ENCODE measurements at regions not wholly inside any gene's neighbourhood (a gene's known extent, or its start where the extent isn't known, plus 50 kb on each side); places are given as distances from the start of the nearest gene placed in this dataset.

GRCh38 chr4:11881947-11882346, 453.3 kb upstream of the HS3ST1 start:
- no peak overlapping the region for H3K9ac ChIP-seq (replicated peaks in 1 of 4; ENCODE audit: extremely low read depth in 1 of 4, low read depth in 3 of 4, low read length in 3 of 4)
- H4K8ac ChIP-seq (ENCODE audit: extremely low read depth, insufficient read depth, low read length) = no peak overlapping the region
- no peak overlapping the region for H3K4me2 ChIP-seq (ENCODE audit: insufficient read depth in 1 of 2, low read depth in 2 of 2, low read length in 2 of 2)
- ChIA-PET CTCF (ENCODE audit: partially characterized antibody) (no interaction called here), POLR2A (ENCODE audit: partially characterized antibody) (no interaction called here)
- no peaks in the 10 kb centered on the region for H4K20me1 ChIP-seq (replicated peaks in 1 of 2; ENCODE audit: control insufficient read depth in 1 of 2, insufficient read depth in 2 of 2, low read length in 2 of 2)
- H3K9me3 ChIP-seq (ENCODE audit: insufficient read depth in 2 of 2, low read depth in 1 of 2, low read length in 1 of 2) = peaks cover 0 to 3% of the 10 kb centered on the region in 2 experiments; a peak in 2 of 4 replicates
- no peak overlapping the region for H2BK120ac ChIP-seq (replicated peaks; ENCODE audit: low read depth, low read length)
- H2BK15ac ChIP-seq (ENCODE audit: low read length) = no peak overlapping the region
- no peak overlapping the region for H2BK20ac ChIP-seq (ENCODE audit: low read length)
- H3K4me1 ChIP-seq (replicated peaks in 1 of 4; ENCODE audit: control insufficient read depth in 3 of 4, insufficient read depth in 4 of 4, low read length in 3 of 4) = peaks cover 0 to 6% (median 0%) of the 10 kb centered on the region in 4 experiments; a peak in 1 of 7 replicates
- H3K27me3 ChIP-seq (replicated peaks in 1 of 4; ENCODE audit: control insufficient read depth in 3 of 4, extremely low read depth in 1 of 4, insufficient read depth in 3 of 4, low read length in 3 of 4) = no peaks in the 10 kb centered on the region
- no peak overlapping the region; the same call in 1 of the 2 replicates for H2BK12ac ChIP-seq (ENCODE audit: low read depth, low read length)
- H3K18ac ChIP-seq (ENCODE audit: extremely low read depth, low read length) = no peak overlapping the region
- no peak overlapping the region for H2AFZ ChIP-seq (ENCODE audit: low read length)
- H3K14ac ChIP-seq (ENCODE audit: insufficient read length) = no peak overlapping the region
- H3K79me2 ChIP-seq (ENCODE audit: control insufficient read depth in 1 of 2, insufficient read depth in 2 of 2, low read length in 2 of 2) = no peaks in the 10 kb centered on the region
- TF ChIP-seq CEBPB (IDR thresholded peaks at IDR 0.05; ENCODE audit: low read depth, low read length) (no peak), POLR2AphosphoS5 (IDR thresholded peaks at IDR 0.05; ENCODE audit: low read depth, low read length) (no peak), SP4 (IDR thresholded peaks at IDR 0.05; ENCODE audit: low read length) (no peak), TAF7 (optimal IDR thresholded peaks at IDR 0.05; ENCODE audit: borderline replicate concordance, low read depth, low read length) (no peak), BCL11A (IDR thresholded peaks at IDR 0.05; ENCODE audit: low read depth in 2 of 2, low read length in 2 of 2) (no peak), ZNF274 (IDR thresholded peaks at IDR 0.05; ENCODE audit: borderline replicate concordance, extremely low read depth, low read length) (no peak), CREB1 (IDR thresholded peaks at IDR 0.05) (no peak), ATF2 (IDR thresholded peaks at IDR 0.05; ENCODE audit: low read length) (no peak), SIX5 (IDR thresholded peaks at IDR 0.05; ENCODE audit: low read depth, low read length) (no peak), YY1 (IDR thresholded peaks at IDR 0.05; ENCODE audit: low read depth, low read length) (no peak), FOSL1 (IDR thresholded peaks at IDR 0.05; ENCODE audit: insufficient read depth, low read depth, low read length) (no peak), KDM1A (IDR thresholded peaks at IDR 0.05; ENCODE audit: borderline replicate concordance, low read length) (no peak), KDM5A (IDR thresholded peaks at IDR 0.05; ENCODE audit: low read length) (no peak), ATF3 (IDR thresholded peaks at IDR 0.05; ENCODE audit: insufficient read depth, low read depth, low read length) (no peak)
- H4K5ac ChIP-seq (ENCODE audit: insufficient read length, low read depth, low read length) = no peak overlapping the region
- FAIRE-seq (no peak), DNase-seq (ENCODE audit: low read depth in 1 of 2, low spot score in 2 of 2) (no peak)
- no peak overlapping the region for H3K56ac ChIP-seq (replicated peaks; ENCODE audit: insufficient read length, low read depth, low read length)
- H2AK5ac ChIP-seq (ENCODE audit: low read depth, low read length) = no peak overlapping the region
- H3K79me1 ChIP-seq (ENCODE audit: low read depth, low read length) = no peaks in the 10 kb centered on the region
- no peak overlapping the region for H2BK5ac ChIP-seq (ENCODE audit: low read depth, low read length)
- H3K36me3 ChIP-seq (ENCODE audit: control insufficient read depth in 2 of 4, insufficient read depth in 4 of 4, low read length in 3 of 4) = no peaks in the 10 kb centered on the region; a peak in 1 of 8 replicates
- no peak overlapping the region for H3K27ac ChIP-seq (ENCODE audit: low read depth, low read length)
- H3K23me2 ChIP-seq (ENCODE audit: low read depth, low read length) = no peaks in the 10 kb centered on the region
- H4K91ac ChIP-seq (replicated peaks; ENCODE audit: insufficient read length, low read length) = no peak overlapping the region
- H3K23ac ChIP-seq (ENCODE audit: insufficient read length) = no peak overlapping the region
- no peak overlapping the region for H3K4me3 ChIP-seq (ENCODE audit: extremely low read depth in 1 of 4, insufficient read depth in 2 of 4, low read depth in 3 of 4, low read length in 4 of 4)
- no peak overlapping the region for H3K4ac ChIP-seq (replicated peaks; ENCODE audit: insufficient read length, low read depth, low read length)
